IPS-20b (cell line): ENCODE measurements at regions not wholly inside any gene's neighbourhood (a gene's known extent, or its start where the extent isn't known, plus 50 kb on each side); places are given as distances from the start of the nearest gene placed in this dataset.

ENCODE experiments used
- H3K27ac ChIP-seq: one replicate; pipeline ENCODE4 v1.5.1; 2013; ENCODE audit warnings: low read length
- H3K27me3 ChIP-seq: 2 replicates; pipeline ENCODE4 v1.6.1; 2013; ENCODE audit warnings: mild to moderate bottlenecking, low read length, inconsistent platforms; ENCODE audit not compliant: insufficient read depth
- H3K36me3 ChIP-seq: 2 replicates; pipeline ENCODE4 v1.6.1; 2013; ENCODE audit warnings: low read depth, mild to moderate bottlenecking, inconsistent platforms, low read length, moderate library complexity; ENCODE audit not compliant: insufficient read depth
- H3K4me1 ChIP-seq: 2 replicates; pipeline ENCODE4 v1.6.1; 2013; ENCODE audit warnings: mild to moderate bottlenecking, control low read depth, inconsistent platforms, low read length, moderate library complexity; ENCODE audit not compliant: insufficient read depth
- H3K4me3 ChIP-seq: 2 replicates; pipeline ENCODE4 v1.5.1; 2013; ENCODE audit warnings: mild to moderate bottlenecking, low read length, inconsistent platforms
- H3K9ac ChIP-seq: 2 replicates; pipeline ENCODE4 v1.6.1; 2013; ENCODE audit warnings: low read depth, mild to moderate bottlenecking, inconsistent platforms, low read length, moderate library complexity
- H3K9me3 ChIP-seq: 2 replicates; pipeline ENCODE4 v1.6.1; 2013; ENCODE audit warnings: mild to moderate bottlenecking, low read depth, low read length, inconsistent platforms; ENCODE audit not compliant: insufficient read depth

- no peaks in the 10 kb centered on the region for H3K4me1 ChIP-seq
- H3K36me3 ChIP-seq, result no peaks in the 10 kb centered on the region
- H3K4me3 ChIP-seq, result no peak overlapping the region
- H3K27ac ChIP-seq, result no peak overlapping the region
- no peaks in the 10 kb centered on the region for H3K9me3 ChIP-seq
- H3K9ac ChIP-seq, result no peak overlapping the region
- H3K27me3 ChIP-seq, result no peaks in the 10 kb centered on the region
Measured at GRCh38 chr3:106710596-106710995, 666.6 kb upstream of the CCDC54 start.

GRCh38 chr3:106711650-106712049 lies 665.6 kb upstream of the CCDC54 start:
- Histone ChIP-seq H3K36me3 (no peaks in the 10 kb centered on the region), H3K9me3 (no peaks in the 10 kb centered on the region), H3K27ac (no peak overlapping the region), H3K4me3 (no peak overlapping the region), H3K4me1 (no peaks in the 10 kb centered on the region), H3K27me3 (no peaks in the 10 kb centered on the region), H3K9ac (no peak overlapping the region)

- Histone ChIP-seq H3K4me1 (no peaks in the 10 kb centered on the region), H3K4me3 (no peak overlapping the region), H3K9ac (no peak overlapping the region), H3K27ac (no peak overlapping the region), H3K9me3 (no peaks in the 10 kb centered on the region), H3K27me3 (no peaks in the 10 kb centered on the region), H3K36me3 (no peaks in the 10 kb centered on the region)
Measured at GRCh38 chr3:106714400-106714799, 662.8 kb upstream of the CCDC54 start.

DNA sequence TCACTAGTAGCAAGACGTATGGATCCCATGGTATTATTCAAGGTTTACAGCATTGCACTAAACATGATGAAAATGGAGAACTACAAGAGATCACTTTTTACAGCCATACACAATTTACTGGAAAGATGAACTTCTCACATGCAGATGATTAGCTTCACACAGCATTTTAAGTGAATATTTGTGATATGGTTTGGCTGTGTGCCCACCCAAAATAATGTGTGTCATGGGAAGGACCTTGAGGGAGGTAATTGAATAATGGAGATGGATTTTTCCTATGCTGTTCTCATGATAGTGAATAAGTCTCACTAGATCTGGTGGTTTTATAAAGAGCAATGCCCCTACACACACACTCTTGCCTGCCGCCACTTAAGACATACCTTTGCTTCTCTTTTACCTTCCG lies 662.0 kb upstream of the CCDC54 start:
- Histone ChIP-seq H3K27ac (no peak overlapping the region), H3K4me1 (no peaks in the 10 kb centered on the region), H3K4me3 (no peak overlapping the region), H3K9ac (no peak overlapping the region), H3K9me3 (0 out of 2 replicates have a peak, but pooled peaks cover under 1% of the 10 kb centered on the region), H3K27me3 (no peaks in the 10 kb centered on the region), H3K36me3 (no peaks in the 10 kb centered on the region)

GRCh38 chr3:106717178-106717780 lies 660.0 kb upstream of the CCDC54 start:
- Histone ChIP-seq H3K9me3 (peaks cover 10% of the 10 kb centered on the region; the same call in 1 of the 2 replicates), H3K4me3 (no peak overlapping the region), H3K27ac (no peak overlapping the region), H3K4me1 (no peaks in the 10 kb centered on the region), H3K27me3 (no peaks in the 10 kb centered on the region), H3K36me3 (no peaks in the 10 kb centered on the region), H3K9ac (no peak overlapping the region)

GRCh38 chr3:106719077-106719476 lies 658.2 kb upstream of the CCDC54 start:
- no peaks in the 10 kb centered on the region for H3K27me3 ChIP-seq
- H3K27ac ChIP-seq, result no peak overlapping the region
- H3K4me1 ChIP-seq, result no peaks in the 10 kb centered on the region
- no peak overlapping the region for H3K4me3 ChIP-seq
- no peak overlapping the region for H3K9ac ChIP-seq
- peaks cover 10% of the 10 kb centered on the region; the same call in 1 of the 2 replicates for H3K9me3 ChIP-seq
- no peaks in the 10 kb centered on the region for H3K36me3 ChIP-seq

- Histone ChIP-seq H3K9me3 (peaks cover 10% of the 10 kb centered on the region; the same call in 1 of the 2 replicates), H3K36me3 (no peaks in the 10 kb centered on the region), H3K27me3 (no peaks in the 10 kb centered on the region), H3K9ac (no peak overlapping the region), H3K27ac (no peak overlapping the region), H3K4me3 (no peak overlapping the region), H3K4me1 (no peaks in the 10 kb centered on the region)
Measured at GRCh38 chr3:106719583-106719982, 657.7 kb upstream of the CCDC54 start.

GRCh38 chr3:106720510-106720909 lies 656.7 kb upstream of the CCDC54 start:
- H3K27ac ChIP-seq, result no peak overlapping the region
- H3K9ac ChIP-seq, result no peak overlapping the region
- no peaks in the 10 kb centered on the region for H3K27me3 ChIP-seq
- H3K4me1 ChIP-seq, result no peaks in the 10 kb centered on the region
- no peaks in the 10 kb centered on the region for H3K36me3 ChIP-seq
- H3K9me3 ChIP-seq, result peaks cover 10% of the 10 kb centered on the region; the same call in 1 of the 2 replicates
- no peak overlapping the region for H3K4me3 ChIP-seq

GRCh38 chr3:106725566-106725965 lies 651.7 kb upstream of the CCDC54 start:
- H3K27ac ChIP-seq, result no peak overlapping the region
- H3K36me3 ChIP-seq, result no peaks in the 10 kb centered on the region
- H3K27me3 ChIP-seq, result no peaks in the 10 kb centered on the region
- peaks cover 7% of the 10 kb centered on the region; the same call in 1 of the 2 replicates for H3K9me3 ChIP-seq
- H3K4me1 ChIP-seq, result peaks cover 11% of the 10 kb centered on the region; the same call in 1 of the 2 replicates
- H3K9ac ChIP-seq, result no peak overlapping the region
- no peak overlapping the region for H3K4me3 ChIP-seq

- no peaks in the 10 kb centered on the region for H3K36me3 ChIP-seq
- no peak overlapping the region for H3K4me3 ChIP-seq
- H3K9me3 ChIP-seq, result no peaks in the 10 kb centered on the region
- no peak overlapping the region for H3K9ac ChIP-seq
- no peaks in the 10 kb centered on the region for H3K27me3 ChIP-seq
- H3K4me1 ChIP-seq, result peaks cover 11% of the 10 kb centered on the region; the same call in 1 of the 2 replicates
- H3K27ac ChIP-seq, result no peak overlapping the region
Measured at GRCh38 chr3:106728315-106729098, 648.7 kb upstream of the CCDC54 start.

DNA sequence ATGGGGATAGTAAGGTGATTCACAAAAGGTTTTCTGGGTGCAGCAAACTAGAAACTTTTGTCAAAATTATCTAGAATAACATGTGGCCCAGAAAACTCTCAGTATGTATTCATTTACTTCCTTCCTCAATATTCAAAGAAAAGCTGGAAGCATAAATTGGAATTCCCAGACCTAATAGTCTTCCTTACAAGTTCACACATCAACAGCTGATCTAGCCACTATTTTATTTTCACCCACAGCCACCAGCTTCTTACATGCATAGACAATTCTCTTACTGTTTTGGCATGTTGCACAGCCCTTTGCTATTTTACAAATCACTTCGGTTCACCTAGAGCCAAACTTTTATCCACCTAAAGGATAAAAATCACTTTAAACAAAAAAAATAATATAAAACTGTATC lies 647.8 kb upstream of the CCDC54 start:
- Histone ChIP-seq H3K9ac (no peak overlapping the region), H3K4me3 (no peak overlapping the region), H3K27me3 (no peaks in the 10 kb centered on the region), H3K9me3 (no peaks in the 10 kb centered on the region), H3K27ac (no peak overlapping the region), H3K36me3 (no peaks in the 10 kb centered on the region), H3K4me1 (peaks cover 11% of the 10 kb centered on the region; the same call in 1 of the 2 replicates)

DNA sequence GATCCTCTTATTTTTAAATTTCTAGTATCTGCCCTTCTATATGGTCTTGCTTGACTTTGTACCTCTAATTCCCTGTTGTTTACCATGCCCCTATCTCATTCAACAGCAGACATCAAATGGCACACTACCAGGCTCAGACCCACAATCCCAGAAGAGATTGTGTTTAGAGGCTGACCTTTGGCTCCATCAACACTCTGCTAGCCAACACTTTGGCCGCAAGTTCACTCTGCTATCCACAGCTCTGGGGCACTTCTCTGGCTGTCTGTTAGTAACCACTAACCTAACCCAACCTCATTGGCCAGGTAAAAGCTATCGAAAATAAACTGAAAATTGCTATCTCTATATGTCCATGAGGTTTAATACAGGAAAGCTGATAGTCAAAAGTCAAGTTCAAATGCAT lies 646.0 kb upstream of the CCDC54 start:
- no peak overlapping the region for H3K4me3 ChIP-seq
- H3K4me1 ChIP-seq, result peaks cover 11% of the 10 kb centered on the region; the same call in 1 of the 2 replicates
- no peaks in the 10 kb centered on the region for H3K27me3 ChIP-seq
- no peak overlapping the region for H3K27ac ChIP-seq
- no peaks in the 10 kb centered on the region for H3K36me3 ChIP-seq
- no peak overlapping the region for H3K9ac ChIP-seq
- H3K9me3 ChIP-seq, result no peaks in the 10 kb centered on the region
